IMR-90 (cell line): ENCODE measurements at regions not wholly inside any gene's neighbourhood (a gene's known extent, or its start where the extent isn't known, plus 50 kb on each side); places are given as distances from the start of the nearest gene placed in this dataset.
"Not testable (repeated sequence)": the region's sequence is repeated elsewhere in the genome, so short reads cannot be mapped to it uniquely, and the experiment has no call there.

ENCODE experiments used
- BHLHE40 ChIP-seq: fragments of 150-350 bp; IDR thresholded peaks from 2 replicates; pipeline ENCODE4 v1.6.1; 2016; ENCODE audit warnings: mild to moderate bottlenecking, low read depth, low read length
- CEBPB ChIP-seq: IDR thresholded peaks from 2 replicates; pipeline ENCODE4 v1.6.1; 2012; ENCODE audit warnings: low read depth, low read length, improper control_type of control experiment
- CHD1 ChIP-seq: IDR thresholded peaks from 2 replicates; pipeline ENCODE4 v1.6.1; 2012; ENCODE audit warnings: low read depth, low read length, improper control_type of control experiment
- FOS ChIP-seq: fragments of 150-350 bp; IDR thresholded peaks from 2 replicates; pipeline ENCODE4 v1.6.1; 2016; ENCODE audit warnings: low read depth, low read length
- MAZ ChIP-seq: IDR thresholded peaks from 2 replicates; pipeline ENCODE4 v1.6.1; 2012; ENCODE audit warnings: low read depth, mild to moderate bottlenecking, low read length, improper control_type of control experiment, moderate library complexity, borderline replicate concordance
- NFE2L2 ChIP-seq: fragments of 150-350 bp; IDR thresholded peaks from 2 replicates; pipeline ENCODE4 v1.6.1; 2016; ENCODE audit warnings: low read depth, mild to moderate bottlenecking, low read length
- POLR2A ChIP-seq: IDR thresholded peaks from 2 replicates; pipeline ENCODE4 v1.6.1; 2012; ENCODE audit warnings: mild to moderate bottlenecking, low read depth, low read length
- RCOR1 ChIP-seq: IDR thresholded peaks from 2 replicates; pipeline ENCODE4 v1.6.1; 2012; ENCODE audit warnings: mild to moderate bottlenecking, low read length, improper control_type of control experiment; ENCODE audit not compliant: insufficient replicate concordance
- RFX5 ChIP-seq: IDR thresholded peaks from 2 replicates; pipeline ENCODE4 v1.8.0; 2012; ENCODE audit warnings: low read depth, mild to moderate bottlenecking, low read length, moderate library complexity
- SMC3 ChIP-seq: fragments of 150-350 bp; IDR thresholded peaks from 2 replicates; pipeline ENCODE4 v1.6.1; 2016; ENCODE audit warnings: low read depth, mild to moderate bottlenecking, antibody characterized with exemption, low read length, moderate library complexity
- USF2 ChIP-seq: fragments of 150-350 bp; IDR thresholded peaks from 2 replicates; pipeline ENCODE4 v1.6.1; 2017; ENCODE audit warnings: mild to moderate bottlenecking, antibody characterized with exemption, low read length, low read depth
- TF ChIP-seq, protein P1 (sequence below): conservative IDR thresholded peaks from 2 replicates; pipeline ENCODE4 v1.5.1; 2012; ENCODE audit warnings: mild to moderate bottlenecking, low read depth, low read length, improper control_type of control experiment

DNA sequence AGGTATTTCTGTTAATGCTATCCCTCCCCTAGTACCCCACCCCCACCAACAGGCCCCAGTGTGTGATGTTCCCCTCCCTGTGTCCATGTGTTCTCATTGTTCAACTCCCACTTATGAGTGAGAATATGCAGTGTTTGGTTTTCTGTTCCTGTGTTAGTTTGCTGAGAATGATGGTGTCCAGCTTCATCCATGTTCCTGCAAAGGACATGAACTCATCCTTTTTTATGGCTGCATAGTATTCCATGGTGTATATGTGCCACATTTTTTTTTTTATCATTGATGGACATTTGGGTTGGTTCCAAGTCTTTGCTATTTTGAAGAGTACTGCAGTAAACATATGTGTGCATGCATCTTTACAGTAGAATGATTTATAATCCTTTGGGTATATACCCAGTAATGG is 430.5 kb upstream of the CD180 start:
- TF ChIP-seq, protein P1, sequence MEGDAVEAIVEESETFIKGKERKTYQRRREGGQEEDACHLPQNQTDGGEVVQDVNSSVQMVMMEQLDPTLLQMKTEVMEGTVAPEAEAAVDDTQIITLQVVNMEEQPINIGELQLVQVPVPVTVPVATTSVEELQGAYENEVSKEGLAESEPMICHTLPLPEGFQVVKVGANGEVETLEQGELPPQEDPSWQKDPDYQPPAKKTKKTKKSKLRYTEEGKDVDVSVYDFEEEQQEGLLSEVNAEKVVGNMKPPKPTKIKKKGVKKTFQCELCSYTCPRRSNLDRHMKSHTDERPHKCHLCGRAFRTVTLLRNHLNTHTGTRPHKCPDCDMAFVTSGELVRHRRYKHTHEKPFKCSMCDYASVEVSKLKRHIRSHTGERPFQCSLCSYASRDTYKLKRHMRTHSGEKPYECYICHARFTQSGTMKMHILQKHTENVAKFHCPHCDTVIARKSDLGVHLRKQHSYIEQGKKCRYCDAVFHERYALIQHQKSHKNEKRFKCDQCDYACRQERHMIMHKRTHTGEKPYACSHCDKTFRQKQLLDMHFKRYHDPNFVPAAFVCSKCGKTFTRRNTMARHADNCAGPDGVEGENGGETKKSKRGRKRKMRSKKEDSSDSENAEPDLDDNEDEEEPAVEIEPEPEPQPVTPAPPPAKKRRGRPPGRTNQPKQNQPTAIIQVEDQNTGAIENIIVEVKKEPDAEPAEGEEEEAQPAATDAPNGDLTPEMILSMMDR, result not testable (repeated sequence)
- TF ChIP-seq BHLHE40, POLR2A, NFE2L2, FOS, USF2, CEBPB, SMC3, RFX5, CHD1, RCOR1, MAZ: not testable (repeated sequence)
